ENCODE measurements at regions not wholly inside any gene's neighbourhood (a gene's known extent, or its start where the extent isn't known, plus 50 kb on each side); places are given as distances from the start of the nearest gene placed in this dataset.
"Not testable (repeated sequence)": the region's sequence is repeated elsewhere in the genome, so short reads cannot be mapped to it uniquely, and the experiment has no call there.

DNA sequence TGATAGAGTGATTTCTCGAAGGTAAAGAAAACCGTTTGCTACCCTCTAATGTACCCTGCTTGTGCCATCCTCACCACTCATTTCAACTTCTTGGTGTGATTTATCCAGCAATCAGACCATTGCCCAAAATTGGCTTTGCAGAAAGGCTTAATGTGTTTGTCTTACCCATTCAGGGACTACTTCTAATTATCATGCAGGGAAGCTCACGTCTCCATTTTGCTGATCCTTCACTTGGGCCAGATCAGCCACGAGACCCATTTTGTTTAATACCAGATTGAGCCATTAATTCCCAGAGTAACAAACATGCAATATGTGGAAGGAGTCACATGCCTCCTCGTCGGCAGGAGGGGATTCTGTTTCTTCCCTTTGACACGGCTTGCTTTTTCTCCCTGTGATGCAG, 51.1 kb upstream of the CRY1 start:
- DNase-seq (ENCODE audit: low spot score): no peak
- no peak for FAIRE-seq

DNA sequence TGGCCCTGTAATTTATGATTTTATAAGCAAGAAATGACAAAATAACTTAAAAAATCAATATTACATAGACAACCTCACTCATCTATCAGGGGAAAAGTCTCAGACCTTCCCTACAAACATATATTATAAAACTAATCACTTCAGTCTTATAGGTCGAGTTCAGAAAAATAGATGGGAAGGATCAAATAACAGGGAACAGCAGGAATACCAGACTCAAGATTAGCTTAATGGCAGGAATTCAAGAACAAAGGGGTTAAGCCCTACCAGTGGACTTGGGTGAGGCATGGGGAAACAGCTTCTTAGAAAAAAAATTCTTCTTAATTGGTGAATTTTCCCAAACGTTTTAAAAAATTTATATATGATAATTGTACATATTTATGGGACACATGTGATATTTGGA, 51.6 kb upstream of the CRY1 start:
- no peak for FAIRE-seq
- no peak for DNase-seq (ENCODE audit: low spot score)

DNA sequence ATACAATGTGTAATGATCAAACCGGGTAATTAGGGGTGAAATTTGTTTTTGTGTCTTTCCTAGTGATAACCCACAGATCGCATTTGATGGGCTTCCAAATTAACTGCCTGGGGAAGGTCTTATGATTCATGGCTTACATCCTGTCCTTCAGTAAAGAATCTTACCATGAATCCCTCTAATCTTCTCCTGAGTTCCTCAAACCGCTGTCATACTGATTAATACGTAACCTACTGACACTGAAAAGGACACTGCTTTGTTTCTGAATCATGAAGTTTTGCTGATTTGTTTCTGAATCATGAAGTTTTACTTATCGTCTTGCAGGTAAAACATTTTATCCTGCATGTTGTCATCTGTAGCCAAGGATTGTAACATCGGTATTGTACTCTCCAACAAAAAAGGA, 52.0 kb upstream of the CRY1 start:
- DNase-seq (ENCODE audit: low spot score) (no peak), FAIRE-seq (no peak)

DNA sequence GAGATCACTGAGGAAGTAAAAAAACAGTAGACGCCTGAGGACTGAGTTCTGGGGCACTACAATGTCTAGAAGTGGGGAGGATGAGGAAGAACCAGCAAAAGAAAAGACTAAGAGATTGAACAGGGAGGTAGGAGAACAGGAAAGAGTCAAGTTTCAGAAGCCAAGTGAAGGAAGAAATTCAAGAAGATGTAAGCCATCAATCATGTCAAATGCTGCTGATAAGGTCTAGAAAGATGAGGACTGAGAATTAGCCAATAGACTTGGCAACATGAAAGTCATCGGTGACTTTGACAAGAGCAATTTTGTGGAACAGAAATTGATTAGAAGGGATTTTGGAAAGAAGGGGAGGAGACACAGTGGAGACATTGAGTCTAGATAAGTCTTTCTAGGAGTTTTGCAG, 54.8 kb upstream of the CRY1 start:
- no peak for FAIRE-seq
- DNase-seq (ENCODE audit: low spot score): no peak

DNA sequence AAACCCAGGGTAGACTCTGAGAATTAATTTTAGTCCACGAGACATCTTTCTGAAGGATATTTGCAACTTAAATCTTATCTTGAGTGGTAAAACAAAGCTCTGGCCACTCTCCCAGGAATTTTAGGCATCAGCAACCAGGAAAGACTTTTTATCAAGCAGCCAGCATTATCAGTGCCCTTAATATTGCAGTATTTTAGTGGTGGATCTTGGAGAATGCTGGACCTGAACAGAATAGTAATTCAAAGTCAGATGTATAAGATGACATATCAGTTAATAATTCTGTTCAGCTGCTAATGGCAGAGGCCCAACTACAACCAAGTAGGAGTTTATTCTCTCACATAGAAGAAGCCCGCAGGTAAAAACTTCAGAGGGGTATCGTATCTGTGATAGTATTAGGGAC, 59.0 kb upstream of the CRY1 start:
- FAIRE-seq (no peak), DNase-seq (ENCODE audit: low spot score) (no peak)

DNA sequence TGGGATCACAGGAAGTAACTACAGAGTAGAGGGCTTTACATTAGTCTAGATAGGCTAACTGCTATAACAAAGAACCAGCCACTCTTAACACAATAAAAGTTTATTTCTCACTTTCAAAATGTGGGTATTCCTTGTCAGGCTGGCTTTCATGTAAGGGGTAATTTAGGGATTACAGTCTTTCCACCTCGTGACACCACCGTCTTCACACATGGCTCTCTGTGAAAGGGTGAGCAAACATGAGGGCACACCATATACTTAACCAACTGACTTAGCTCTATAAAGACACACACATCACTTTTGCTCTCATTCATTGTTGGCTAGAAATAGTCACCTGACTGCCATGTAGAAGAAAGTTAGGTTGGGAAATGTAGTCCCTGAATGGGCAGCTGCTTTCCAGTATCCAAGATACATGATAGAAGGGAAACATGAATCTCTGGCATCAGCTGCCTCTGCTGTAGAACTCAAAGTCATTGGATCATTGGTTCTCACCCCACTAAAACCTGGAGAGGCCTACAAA, 66.1 kb upstream of the CRY1 start:
- FAIRE-seq: no peak
- DNase-seq (ENCODE audit: low spot score): no peak

DNA sequence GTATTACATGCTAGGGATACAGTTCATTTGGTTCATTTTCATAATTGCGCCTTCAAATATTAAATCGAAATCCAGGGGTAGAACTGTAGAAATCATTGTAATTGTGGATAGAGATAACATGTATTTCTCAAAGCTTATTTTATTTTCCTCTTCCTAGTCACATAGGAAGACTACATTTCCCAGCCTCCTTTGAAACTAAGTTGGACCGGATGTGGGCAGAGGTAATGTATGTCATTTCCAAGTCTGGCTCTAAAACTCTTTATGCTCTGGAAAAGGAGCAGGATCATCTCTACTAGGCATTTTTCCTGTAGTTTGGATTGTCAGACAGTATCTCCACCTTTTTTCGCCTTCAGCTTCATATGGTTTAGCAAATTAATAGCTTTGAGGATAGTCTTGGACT, 70.1 kb upstream of the CRY1 start:
- no peak for FAIRE-seq
- DNase-seq (ENCODE audit: low spot score): no peak

DNA sequence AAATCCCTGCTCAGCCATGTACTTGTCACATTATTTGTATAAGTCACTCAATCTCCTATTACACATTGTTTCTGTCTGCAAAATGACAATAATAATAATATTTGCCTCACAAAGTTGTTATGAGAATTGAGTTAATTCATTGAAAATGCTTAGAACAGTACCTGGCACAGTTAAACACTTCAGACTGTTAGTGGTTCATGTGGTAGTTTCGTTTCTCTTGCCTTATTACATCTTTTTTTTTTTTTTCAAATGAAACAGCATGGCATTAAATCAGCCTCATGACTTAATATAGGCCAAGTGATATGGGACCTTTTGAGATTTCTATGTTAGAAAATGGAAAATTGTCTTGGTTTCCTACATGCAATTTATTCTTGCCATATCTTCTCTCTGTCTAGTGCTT, 71.0 kb upstream of the CRY1 start:
- DNase-seq (ENCODE audit: low spot score) (no peak), FAIRE-seq (no peak)

DNA sequence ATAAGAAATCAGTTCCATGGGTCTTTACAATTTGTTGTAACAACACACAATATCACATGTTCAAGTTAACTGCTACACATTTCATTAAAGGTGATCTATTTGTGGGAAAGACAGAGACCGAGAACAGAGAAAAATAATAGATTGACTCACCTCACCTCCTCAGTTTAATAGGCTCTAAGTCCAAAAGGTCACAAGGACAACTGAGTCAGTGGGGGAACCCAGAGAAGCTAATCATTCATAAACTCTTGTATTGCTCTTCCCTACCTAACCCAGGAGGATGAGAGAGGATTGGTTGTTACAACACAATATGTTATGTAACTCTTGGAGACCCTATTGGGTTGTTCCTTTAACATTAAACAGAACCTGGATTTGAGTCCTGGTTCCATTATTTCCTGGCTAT, 72.2 kb upstream of the CRY1 start:
- FAIRE-seq: no peak
- DNase-seq (ENCODE audit: low spot score): no peak

DNA sequence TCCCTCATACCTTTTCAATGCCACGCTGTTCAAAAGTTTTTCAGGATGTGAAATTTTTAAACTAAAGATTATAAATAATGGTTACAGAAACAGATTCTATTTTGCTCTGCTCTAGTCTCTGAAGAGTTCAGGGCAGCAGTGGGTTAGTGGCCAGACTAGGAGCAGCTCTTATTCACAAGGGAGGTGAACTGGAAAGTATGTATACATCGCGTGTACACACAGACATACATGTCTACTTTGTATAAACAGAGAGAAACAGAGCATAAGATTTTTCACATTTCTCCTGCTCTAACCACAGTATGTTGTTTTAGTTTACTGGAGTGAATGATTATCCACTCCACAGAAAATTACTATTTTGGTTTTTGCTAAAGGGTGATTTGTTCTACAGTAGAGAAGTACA, 74.4 kb upstream of the CRY1 start:
- no peak for DNase-seq (ENCODE audit: low spot score)

DNA sequence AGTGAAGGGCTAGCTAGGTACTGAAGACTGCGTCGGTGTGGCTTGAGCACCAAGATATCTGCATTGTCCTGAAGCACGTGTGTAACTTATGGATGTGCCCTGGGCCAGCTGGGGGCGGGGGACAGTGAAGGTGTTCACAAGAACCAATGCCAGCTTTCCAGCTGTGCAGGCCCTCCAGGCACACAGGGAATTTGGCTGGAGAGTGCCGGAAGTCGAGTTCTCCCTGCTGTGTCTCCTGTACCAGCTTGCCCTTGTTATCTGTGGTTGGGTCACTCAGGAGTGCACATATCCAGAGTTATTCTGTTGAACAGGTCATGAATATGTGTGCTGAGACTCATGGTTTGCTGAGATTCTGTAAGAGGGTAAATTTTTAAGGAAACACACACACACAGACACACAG, 75.9 kb upstream of the CRY1 start:
- FAIRE-seq (no peak), DNase-seq (ENCODE audit: low spot score) (no peak)

More for the DNA sequence above, 74.4 kb upstream of the CRY1 start:
- FAIRE-seq: no peak

DNA sequence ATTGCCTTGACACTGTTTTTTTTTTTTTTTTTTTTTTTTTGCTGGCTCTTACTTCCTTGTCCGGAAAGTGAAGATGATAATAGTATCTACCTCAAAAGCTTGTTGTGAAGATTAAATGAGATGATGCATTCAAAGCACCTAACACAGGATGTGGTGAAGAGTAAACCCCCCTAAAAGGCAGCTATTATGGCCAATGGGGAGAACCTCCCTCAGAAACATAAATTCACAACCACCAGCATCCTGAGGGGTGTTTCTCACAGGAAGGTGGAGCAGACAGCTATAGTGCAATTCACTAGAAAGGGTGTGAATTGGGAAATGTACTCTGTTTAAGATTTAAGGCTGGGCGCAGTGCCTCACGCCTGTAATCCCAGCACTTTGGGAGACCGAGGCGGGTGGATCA, 85.4 kb upstream of the CRY1 start:
- DNase-seq (ENCODE audit: low spot score): no peak
- no peak for FAIRE-seq

DNA sequence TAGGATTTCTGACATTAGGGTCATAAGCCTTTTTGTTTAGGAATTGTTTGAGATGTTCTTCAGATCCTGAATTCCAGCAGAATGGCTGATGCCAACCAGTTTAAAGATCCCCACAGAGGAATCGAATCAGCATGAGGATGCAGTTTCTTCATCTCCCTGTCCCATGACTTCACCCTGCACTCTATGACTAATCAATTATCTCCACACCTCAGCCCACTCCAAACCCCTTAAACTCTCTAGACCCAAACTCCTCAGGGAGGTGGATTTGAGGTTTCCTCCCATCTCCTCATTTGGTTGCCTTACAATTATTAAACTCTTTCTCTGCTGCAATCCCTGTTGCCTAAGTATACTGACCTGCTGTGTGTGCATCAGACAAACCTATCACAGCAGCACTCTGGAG, 86.5 kb upstream of the CRY1 start:
- DNase-seq (ENCODE audit: low spot score): no peak
- FAIRE-seq: no peak

DNA sequence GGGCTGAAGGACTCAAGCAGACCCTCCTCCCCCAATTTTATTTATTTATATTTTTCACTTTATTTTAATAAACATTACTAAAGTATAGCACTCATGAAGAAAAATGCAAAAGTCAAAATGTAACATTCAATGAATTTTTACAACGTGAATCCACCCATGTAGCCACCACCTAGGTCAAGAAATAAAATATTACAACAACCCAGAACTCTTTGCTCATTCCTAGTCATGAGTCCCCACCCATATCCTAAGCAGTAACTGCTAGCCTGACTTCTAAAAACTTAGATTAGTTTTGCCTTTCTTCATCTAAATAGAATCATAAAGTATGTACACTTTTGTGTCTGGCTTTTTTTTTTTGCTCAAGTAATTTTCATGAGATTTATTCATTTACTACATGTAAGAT, 86.9 kb upstream of the CRY1 start:
- DNase-seq (ENCODE audit: low spot score) (no peak), FAIRE-seq (no peak)

DNA sequence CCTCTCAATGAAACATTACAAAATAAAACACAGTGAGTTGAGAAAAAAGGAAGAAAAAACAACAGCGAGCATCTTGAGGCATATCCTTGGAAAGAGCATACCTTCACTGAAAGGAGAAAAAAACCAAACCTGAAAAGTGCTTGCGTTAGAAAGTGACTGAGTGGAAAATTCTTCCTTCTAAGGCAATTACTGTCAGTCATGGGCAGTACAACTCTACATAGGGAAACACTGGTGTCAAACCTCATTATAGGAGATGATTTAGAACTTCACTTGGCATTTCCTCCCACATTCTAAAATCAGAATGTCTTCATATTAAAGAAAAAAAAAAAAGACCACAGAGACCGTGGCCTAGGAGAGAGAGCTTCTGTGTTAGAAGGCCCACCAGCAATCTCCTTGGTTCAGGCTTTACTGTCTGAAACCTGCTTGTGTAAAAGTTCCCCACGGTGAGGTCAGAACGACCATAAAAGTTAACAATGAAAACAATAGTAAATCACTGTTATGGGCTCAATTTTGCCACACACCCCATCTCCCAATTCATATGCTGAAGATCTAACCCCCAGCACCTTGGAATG, 91.1 kb upstream of the CRY1 start:
- DNase-seq (ENCODE audit: low spot score) (no peak), FAIRE-seq (no peak)

DNA sequence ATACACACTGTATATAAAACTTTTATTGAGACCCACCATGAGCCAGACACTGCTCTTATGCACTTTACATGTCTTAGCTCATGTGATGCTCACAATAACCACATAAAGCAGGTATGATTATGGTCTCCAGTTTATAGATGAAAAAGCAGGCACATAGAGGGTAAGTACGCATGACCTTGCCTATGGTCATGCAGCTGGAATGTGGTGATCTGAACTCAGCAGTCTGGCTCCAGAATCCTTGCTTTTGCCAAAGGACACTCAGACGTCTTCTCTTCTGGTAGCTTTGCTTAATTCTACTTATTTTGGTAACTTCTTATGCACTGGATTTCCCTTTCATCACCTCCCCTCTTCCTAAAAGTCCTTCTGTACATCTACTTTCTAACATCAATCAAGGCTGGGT, 103.3 kb upstream of the CRY1 start:
- FAIRE-seq (no peak), DNase-seq (ENCODE audit: low spot score) (no peak)

DNA sequence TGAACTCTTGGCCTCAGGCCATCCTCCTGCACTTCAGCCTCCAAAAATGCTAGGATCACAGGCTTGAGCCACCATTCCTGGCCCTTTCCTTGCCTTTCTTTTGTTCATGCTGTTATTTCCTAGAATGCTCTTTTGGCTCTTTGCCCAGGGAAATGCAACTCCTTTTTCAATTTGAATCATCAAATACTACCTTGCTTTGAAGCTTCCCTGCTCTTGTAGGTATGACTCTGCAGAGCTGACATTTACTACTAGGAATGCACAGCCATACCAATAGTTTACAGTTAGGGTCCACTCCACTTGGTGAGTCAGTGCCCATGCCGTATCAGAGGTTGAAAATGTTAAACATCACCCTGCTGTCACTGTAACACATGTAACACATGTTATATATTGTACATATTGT, 107.0 kb upstream of the CRY1 start:
- peak; percentile 50 for DNase-seq (ENCODE audit: low spot score)
- FAIRE-seq: no peak

DNA sequence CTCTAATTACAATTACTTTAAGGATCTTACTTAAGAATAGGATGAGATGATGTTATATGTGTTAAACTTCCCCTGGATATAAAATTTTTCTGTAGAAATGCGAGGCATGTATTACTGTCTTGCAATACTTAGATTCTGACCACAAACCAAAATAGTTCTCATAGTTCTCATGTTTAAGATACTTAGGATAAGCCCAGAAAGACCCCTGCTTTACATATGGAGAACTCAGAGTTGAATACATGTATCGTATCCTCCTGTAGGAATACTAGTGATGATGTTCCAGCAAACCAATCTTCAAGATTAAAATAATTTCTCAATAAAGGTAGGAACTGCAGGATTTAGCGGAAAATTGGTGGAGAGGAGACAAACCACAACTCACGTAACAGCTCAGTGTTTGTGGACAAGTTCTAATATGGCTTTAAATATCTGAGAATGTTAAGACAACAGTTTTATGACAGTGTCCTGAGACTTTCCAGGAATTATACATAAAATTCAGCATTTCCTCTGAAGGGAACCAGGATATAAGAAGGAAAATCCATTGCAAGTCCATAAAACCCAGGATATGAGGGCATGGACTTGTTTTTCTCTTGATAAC, 114.7 kb upstream of the CRY1 start:
- FAIRE-seq: no peak
- DNase-seq (ENCODE audit: low spot score): no peak

DNA sequence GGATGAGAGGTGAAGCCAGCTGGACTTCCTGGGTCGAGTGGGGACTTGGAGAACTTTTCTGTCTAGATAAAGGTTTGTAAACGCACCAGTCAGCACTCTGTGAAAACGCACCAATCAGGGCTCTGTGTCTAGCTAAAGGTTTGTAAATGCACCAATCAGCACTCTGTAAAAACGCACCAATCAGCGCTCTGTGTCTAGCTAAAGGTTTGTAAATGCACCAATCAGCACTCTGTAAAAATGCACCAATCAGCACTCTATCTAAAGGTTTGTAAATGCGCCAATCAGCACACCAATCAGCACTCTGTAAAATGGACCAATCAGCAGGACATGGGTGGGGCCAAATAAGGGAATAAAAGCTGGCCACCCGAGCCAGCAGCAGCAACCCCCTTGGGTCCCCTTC, 116.4 kb upstream of the CRY1 start:
- not testable (repeated sequence) for DNase-seq (ENCODE audit: low spot score); FAIRE-seq

DNA sequence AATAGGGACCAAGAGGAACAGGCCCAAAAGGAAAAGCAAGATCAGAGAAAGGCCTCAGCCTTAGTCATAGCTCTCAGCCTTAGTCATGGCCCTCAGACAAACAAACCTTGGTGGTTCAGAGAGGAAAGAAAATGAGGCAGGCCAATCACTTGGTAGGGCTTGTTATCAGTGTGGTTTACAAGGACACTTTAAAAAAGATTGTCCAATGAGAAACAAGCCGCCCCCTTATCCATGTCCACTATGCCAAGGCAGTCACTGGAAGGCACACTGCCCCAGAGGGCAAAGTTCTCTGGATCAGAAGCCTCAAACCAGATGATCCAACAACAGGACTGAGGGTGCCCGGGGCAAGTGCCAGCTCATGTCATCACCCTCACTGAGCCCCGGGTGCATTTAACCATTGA, 121.0 kb upstream of the CRY1 start:
- FAIRE-seq: not testable (repeated sequence)

DNA sequence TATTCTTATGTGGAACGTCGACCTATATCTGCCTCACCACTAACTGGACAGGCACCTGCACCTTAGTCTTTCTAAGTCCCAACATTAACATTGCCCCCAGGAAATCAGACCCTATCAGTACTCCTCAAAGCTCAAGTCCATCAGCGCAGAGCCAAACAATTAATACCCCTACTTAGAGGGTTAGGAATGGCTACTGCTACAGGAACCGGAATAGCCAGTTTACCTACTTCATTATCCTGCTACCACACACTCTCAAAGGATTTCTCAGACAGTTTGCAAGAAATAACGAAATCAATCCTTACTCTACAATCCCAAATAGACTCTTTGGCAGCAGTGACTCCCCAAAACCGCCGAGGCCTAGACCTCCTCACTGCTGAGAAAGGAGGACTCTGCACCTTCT, 123.1 kb upstream of the CRY1 start:
- not testable (repeated sequence) for FAIRE-seq; DNase-seq (ENCODE audit: low spot score)

More for the DNA sequence above, 121.0 kb upstream of the CRY1 start:
- DNase-seq (ENCODE audit: low spot score): not testable (repeated sequence)

DNA sequence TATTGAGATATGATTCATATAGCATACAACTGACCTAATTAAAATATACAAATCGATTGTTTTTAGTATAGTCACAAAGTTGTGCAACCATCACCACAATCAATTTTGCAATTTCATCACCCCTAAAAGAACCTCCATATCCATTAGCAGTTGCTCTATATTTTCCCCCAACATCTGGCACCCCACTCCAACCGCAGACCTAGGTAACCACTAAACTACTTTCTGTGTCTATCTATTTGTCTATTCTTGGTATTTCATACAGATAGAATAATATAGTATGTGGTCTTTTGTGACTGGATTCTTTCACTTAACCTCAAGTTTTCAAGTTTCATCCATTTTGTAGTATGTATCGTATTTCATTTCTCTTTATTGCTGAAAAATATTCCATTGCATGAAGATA, 126.0 kb upstream of the CRY1 start:
- FAIRE-seq: no peak
- no peak for DNase-seq (ENCODE audit: low spot score)

DNA sequence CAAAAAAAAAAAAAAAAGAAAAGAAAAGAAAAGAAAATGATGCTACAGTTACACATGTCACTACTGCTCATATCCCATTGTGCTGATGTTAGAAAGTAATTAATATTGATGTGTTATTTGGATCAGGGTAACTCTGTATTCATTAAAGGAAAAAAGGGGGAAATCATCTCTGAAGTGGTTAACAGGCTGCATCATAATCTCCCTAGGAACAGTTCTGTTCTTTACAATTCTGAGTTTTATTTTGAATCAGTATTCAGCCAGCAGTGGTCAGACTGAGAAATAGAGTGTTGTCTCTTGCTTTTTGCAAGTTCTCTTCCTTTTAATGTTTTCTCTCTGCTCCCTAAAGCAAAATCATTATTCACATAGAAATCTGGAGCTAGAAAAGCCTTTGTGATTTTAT, 128.6 kb upstream of the CRY1 start:
- no peak for DNase-seq (ENCODE audit: low spot score)

DNA sequence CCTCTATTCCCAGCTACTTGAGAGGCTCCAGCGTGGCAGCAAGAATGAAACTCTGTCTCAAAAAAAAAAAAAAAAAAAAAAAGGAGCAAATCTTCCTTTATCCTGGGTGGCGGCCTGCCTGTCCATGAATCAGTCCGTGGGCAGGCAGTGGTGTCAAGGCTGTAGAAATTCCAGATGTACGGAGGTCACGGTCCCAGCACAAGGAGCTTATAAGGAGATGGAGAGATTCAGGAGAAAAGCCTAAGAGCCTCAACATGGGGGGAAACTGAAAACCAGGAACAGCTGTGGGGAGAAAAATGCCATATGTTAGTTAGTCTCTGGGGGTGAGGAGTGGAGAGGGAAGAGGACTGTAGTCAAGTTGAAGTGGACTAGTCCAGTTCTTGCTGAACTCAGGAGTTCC, 130.5 kb upstream of the CRY1 start:
- no peak for DNase-seq (ENCODE audit: low spot score)
- FAIRE-seq: no peak

More for the DNA sequence above, 128.6 kb upstream of the CRY1 start:
- no peak for FAIRE-seq

Measured in urothelium cell line (cell line).